HCT116 (cell line): ENCODE measurements at regions not wholly inside any gene's neighbourhood (a gene's known extent, or its start where the extent isn't known, plus 50 kb on each side); places are given as distances from the start of the nearest gene placed in this dataset.

Source experiments
- ATF3 ChIP-seq: IDR thresholded peaks from 2 replicates; pipeline ENCODE4 v1.6.1; 2012
- CEBPB ChIP-seq: IDR thresholded peaks from 2 replicates; pipeline ENCODE4 v1.6.1; 2012; ENCODE audit warnings: low read depth
- CTCF ChIP-seq, 3 experiments: fragments of 200-600 bp in 1 of 3; sonication (generic) in 1 of 3; IDR thresholded peaks in 2 of 3; conservative IDR thresholded peaks in 1 of 3; 2 replicates each; pipeline ENCODE4 v1.5.1; 2012 to 2017; ENCODE audit warnings: low read depth in 2 of 3, low read length in 2 of 3, antibody characterized with exemption in 1 of 3, borderline replicate concordance in 1 of 3, control low read depth in 1 of 3, mild to moderate bottlenecking in 1 of 3, mixed read lengths in 1 of 3, mixed run types in 1 of 3, moderate library complexity in 1 of 3; ENCODE audit not compliant: insufficient read depth in 1 of 3
- EZH2 ChIP-seq: fragments of 200-600 bp; sonication (generic); IDR thresholded peaks from 2 replicates; pipeline ENCODE4 v1.6.1; 2017; ENCODE audit warnings: antibody characterized with exemption, mixed run types
- JUND ChIP-seq: IDR thresholded peaks from 2 replicates; pipeline ENCODE4 v1.6.1; 2012
- MAX ChIP-seq: IDR thresholded peaks from 2 replicates; pipeline ENCODE4 v1.6.1; 2012
- POLR2A ChIP-seq: IDR thresholded peaks from 2 replicates; pipeline ENCODE4 v1.7.0; 2011; ENCODE audit warnings: borderline replicate concordance; ENCODE audit not compliant: insufficient read depth, insufficient read length; ENCODE audit errors: extremely low read depth
- POLR2AphosphoS5 ChIP-seq: IDR thresholded peaks from 2 replicates; pipeline ENCODE4 v1.6.1; 2011; ENCODE audit warnings: mild to moderate bottlenecking, low read depth, low read length, moderate library complexity
- RAD21 ChIP-seq: IDR thresholded peaks from 2 replicates; pipeline ENCODE4 v1.6.1; 2012; ENCODE audit warnings: low read depth, mild to moderate bottlenecking
- SP1 ChIP-seq: IDR thresholded peaks from 2 replicates; pipeline ENCODE4 v1.6.1; 2012; ENCODE audit warnings: low read depth
- SRF ChIP-seq: IDR thresholded peaks from 2 replicates; pipeline ENCODE4 v1.6.1; 2012; ENCODE audit warnings: low read depth
- YY1 ChIP-seq: IDR thresholded peaks from 2 replicates; pipeline ENCODE4 v1.6.1; 2011; ENCODE audit warnings: low read length, low read depth, moderate library complexity, mild to moderate bottlenecking; ENCODE audit not compliant: insufficient replicate concordance; ENCODE audit errors: extremely low read depth
- ZFX ChIP-seq: fragments of 450-650 bp; IDR thresholded peaks from 2 replicates; pipeline ENCODE4 v1.6.1; 2017

GRCh38 chr6:145076115-145076841 is 659.0 kb downstream of the EPM2A start:
- no peak for TF ChIP-seq JUND
- TF ChIP-seq CTCF (IDR thresholded peaks at IDR 0.05 in 2 of 3, conservative IDR thresholded peaks at IDR 0.05 in 1 of 3; ENCODE audit: borderline replicate concordance in 1 of 3, insufficient read depth in 1 of 3, low read depth in 2 of 3, low read length in 2 of 3) = no peak
- TF ChIP-seq YY1 = no peak
- no peak for TF ChIP-seq POLR2A
- no peak for TF ChIP-seq SP1
- no peak for TF ChIP-seq CEBPB
- no peak for TF ChIP-seq SRF
- no peak for TF ChIP-seq EZH2
- TF ChIP-seq POLR2AphosphoS5 = no peak
- no peak for TF ChIP-seq MAX
- TF ChIP-seq RAD21 = no peak
- no peak for TF ChIP-seq ZFX
- no peak for TF ChIP-seq ATF3
